Esophagus squamous epithelium (tissue), 5 donors: ENCODE measurements at regions not wholly inside any gene's neighbourhood (a gene's known extent, or its start where the extent isn't known, plus 50 kb on each side); places are given as distances from the start of the nearest gene placed in this dataset.

Source experiments
- DNase-seq: peaks from one replicate; lab custom pipeline; 2025; lab: John Stamatoyannopoulos, UW
- H3K27ac ChIP-seq, 4 donors: fragments of 200-600 bp; sonication (generic); one replicate each; pipeline ENCODE4 v1.5.1; 2016 to 2019; ENCODE audit warnings: mild to moderate bottlenecking in 1 of 4
- H3K27me3 ChIP-seq, 4 donors: fragments of 200-600 bp; sonication (generic); 1 replicate in 3 of 4; 2 replicates in 1 of 4; pipeline versions ENCODE4 v1.5.1 to v1.6.0; 2017 to 2021; ENCODE audit warnings: antibody characterized with exemption in 1 of 4
- H3K36me3 ChIP-seq, 3 donors: fragments of 200-600 bp; sonication (generic); one replicate each; pipeline ENCODE4 v1.5.1; 2016 to 2019
- H3K4me1 ChIP-seq, 3 donors: fragments of 200-600 bp; sonication (generic); one replicate each; pipeline ENCODE4 v1.5.1; 2017 to 2019
- H3K4me3 ChIP-seq, 4 donors: fragments of 200-600 bp; sonication (generic); 1 replicate in 3 of 4; 2 replicates in 1 of 4; pipeline ENCODE4 v1.5.1; 2016 to 2019; ENCODE audit warnings: mild to moderate bottlenecking in 2 of 4, moderate library complexity in 1 of 4
- H3K9me3 ChIP-seq, 3 donors: fragments of 200-600 bp; sonication (generic); one replicate each; pipeline ENCODE4 v1.5.1; 2016 to 2019
- CTCF ChIP-seq, 6 experiments: fragments of 450-650 bp in 4 of 6; fragments of 200-600 bp in 2 of 6; sonication (generic) in 2 of 6; IDR thresholded peaks; one replicate each; pipeline ENCODE4 v1.5.1; 2016 to 2019; ENCODE audit warnings: antibody characterized with exemption in 6 of 6, mild to moderate bottlenecking in 4 of 6, moderate library complexity in 4 of 6
- POLR2A ChIP-seq, 4 donors: fragments of 450-650 bp; IDR thresholded peaks; one replicate each; pipeline ENCODE4 v1.6.1; 2017; ENCODE audit warnings: antibody characterized with exemption in 4 of 4, mild to moderate bottlenecking in 4 of 4, moderate library complexity in 3 of 4
- WGBS, 2 donors: methylation state at CpG; one replicate each; pipeline ENCODE4 v1.1.5; 2018; 5-methylcytosine and 5-hydroxymethylcytosine counted together
- intact Hi-C: fragments of 100-400 bp; cut with DNase I; formaldehyde crosslinking; loops from one replicate; pipeline ENCODE4 v1.15.0; 2022
- donor health status: DM: yes; HTN: yes; CAD: no.

DNA sequence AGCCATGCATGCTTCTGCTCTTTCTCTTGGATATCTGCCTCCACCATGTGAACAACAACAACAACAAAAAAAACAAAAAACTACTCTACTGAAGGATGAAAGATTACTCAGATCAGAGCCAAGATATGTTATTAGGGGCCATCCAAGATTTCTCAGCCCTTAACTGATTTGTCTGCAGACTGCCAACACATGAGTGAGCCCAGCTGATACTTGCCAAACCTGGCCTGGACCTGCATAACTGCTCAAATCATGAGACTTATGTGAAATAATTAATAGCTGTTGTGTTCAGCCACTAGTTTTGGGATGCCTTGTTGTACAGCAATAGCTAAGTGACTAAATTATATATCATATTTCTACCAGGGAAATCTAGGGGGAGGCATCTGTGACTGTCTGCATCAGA, 334.5 kb upstream of the SORCS1 start:
- Histone ChIP-seq H3K36me3 (no peaks in the 10 kb centered on the region), H3K4me1 (no peaks in the 10 kb centered on the region), H3K27ac (no peak overlapping the region), H3K9me3 (peaks cover 0 to 17% (median 0%) of the 10 kb centered on the region in 3 donors), H3K4me3 (no peak overlapping the region), H3K27me3 (no peaks in the 10 kb centered on the region)
- TF ChIP-seq CTCF (IDR thresholded peaks at IDR 0.05) = no peak
- TF ChIP-seq POLR2A (IDR thresholded peaks at IDR 0.05) = no peak
- intact Hi-C loops = no loop called here
- no peak for DNase-seq

- Histone ChIP-seq H3K4me3 (no peak overlapping the region), H3K27ac (no peak overlapping the region), H3K4me1 (no peaks in the 10 kb centered on the region), H3K36me3 (no peaks in the 10 kb centered on the region), H3K27me3 (no peaks in the 10 kb centered on the region), H3K9me3 (peaks cover 0 to under 1% (median 0%) of the 10 kb centered on the region in 3 donors)
- WGBS, 2 donors = 51 to 60% methylated on average over 3 of the region's 3 CpGs
- TF ChIP-seq POLR2A (IDR thresholded peaks at IDR 0.05) (no peak), CTCF (IDR thresholded peaks at IDR 0.05) (no peak)
- intact Hi-C loops = no loop called here
- DNase-seq = no peak
Measured at GRCh38 chr10:107497024-107497423, 332.5 kb upstream of the SORCS1 start.

DNA sequence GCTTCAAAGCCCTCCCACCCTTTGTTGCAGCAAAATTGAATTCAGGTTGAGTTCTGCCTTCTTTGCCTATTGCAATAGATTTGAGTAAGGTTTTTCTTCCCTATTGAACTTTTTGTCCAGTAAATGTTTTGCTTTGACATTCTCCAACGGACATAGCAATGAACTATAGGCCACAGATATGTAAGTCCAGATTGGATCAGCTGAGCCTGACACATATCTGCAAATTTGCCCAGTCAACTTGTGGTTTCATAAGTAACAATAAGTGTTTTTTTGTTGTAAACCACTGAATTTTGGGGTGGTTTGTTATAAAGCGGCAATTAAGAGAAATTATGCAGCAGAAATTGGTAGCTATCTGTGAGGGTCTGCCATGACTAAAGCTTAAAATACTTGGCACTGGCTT, 332.1 kb upstream of the SORCS1 start:
- no peaks in the 10 kb centered on the region for H3K36me3 ChIP-seq
- H3K27me3 ChIP-seq = no peaks in the 10 kb centered on the region
- H3K9me3 ChIP-seq = no peaks in the 10 kb centered on the region
- WGBS, 2 donors = 42 to 69% methylated on average over 2 of the region's 2 CpGs
- DNase-seq = no peak
- H3K4me3 ChIP-seq = no peak overlapping the region
- no peak for TF ChIP-seq POLR2A (IDR thresholded peaks at IDR 0.05)
- TF ChIP-seq CTCF (IDR thresholded peaks at IDR 0.05) = no peak
- intact Hi-C loops = no loop called here
- H3K27ac ChIP-seq = no peak overlapping the region
- H3K4me1 ChIP-seq = no peaks in the 10 kb centered on the region

DNA sequence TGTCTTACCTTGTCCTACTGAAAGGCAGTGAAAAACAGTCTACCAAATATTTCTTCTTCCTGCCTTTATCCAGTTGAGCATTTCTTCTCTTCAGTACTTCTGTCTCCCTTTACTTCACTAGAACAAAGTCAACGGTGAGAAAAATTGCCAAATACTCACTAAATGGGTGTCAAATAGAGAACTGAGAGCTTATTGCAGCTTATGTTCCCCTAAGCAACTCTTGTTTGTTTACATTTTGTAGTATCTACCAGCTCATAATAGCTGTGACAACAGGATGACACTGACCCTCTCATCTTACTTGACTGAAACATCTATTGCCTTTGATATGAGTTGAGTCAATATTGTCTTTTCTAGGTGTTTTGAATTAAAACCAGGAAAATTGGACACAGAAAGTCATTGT, 327.9 kb upstream of the SORCS1 start:
- no peak for TF ChIP-seq POLR2A (IDR thresholded peaks at IDR 0.05)
- no peak for TF ChIP-seq CTCF (IDR thresholded peaks at IDR 0.05)
- intact Hi-C loops = no loop called here
- no peak overlapping the region for H3K27ac ChIP-seq
- H3K36me3 ChIP-seq = no peaks in the 10 kb centered on the region
- H3K4me3 ChIP-seq = no peak overlapping the region
- H3K4me1 ChIP-seq = no peaks in the 10 kb centered on the region
- no peaks in the 10 kb centered on the region for H3K9me3 ChIP-seq
- H3K27me3 ChIP-seq = no peaks in the 10 kb centered on the region
- WGBS, 2 donors = 38 to 41% methylated on average over 1 of the region's 1 CpG
- DNase-seq = no peak

DNA sequence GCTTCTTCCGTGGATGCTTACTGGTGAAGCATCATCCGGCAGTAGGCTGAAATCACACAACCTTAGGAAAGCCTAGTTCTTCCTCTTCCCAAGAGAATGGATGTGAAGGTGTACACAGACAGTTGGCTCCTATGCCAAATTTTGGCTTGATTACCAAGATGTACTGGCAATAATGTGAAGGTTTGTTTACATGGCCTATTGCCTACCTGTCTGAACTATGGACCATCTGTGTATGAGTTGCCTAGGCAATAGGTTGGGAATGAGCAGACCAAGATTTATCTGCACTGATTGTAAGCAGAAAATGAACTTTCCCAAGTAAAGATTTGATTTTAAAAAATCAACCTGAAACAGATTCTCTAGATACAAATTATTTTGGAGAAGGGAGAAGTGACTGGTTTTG, 325.9 kb upstream of the SORCS1 start:
- Histone ChIP-seq H3K4me1 (no peaks in the 10 kb centered on the region), H3K36me3 (no peaks in the 10 kb centered on the region), H3K27me3 (no peaks in the 10 kb centered on the region), H3K27ac (no peak overlapping the region), H3K4me3 (no peak overlapping the region), H3K9me3 (no peaks in the 10 kb centered on the region)
- no peak for TF ChIP-seq CTCF (IDR thresholded peaks at IDR 0.05)
- TF ChIP-seq POLR2A (IDR thresholded peaks at IDR 0.05) = no peak
- intact Hi-C loops = no loop called here
- no peak for DNase-seq
- WGBS, 2 donors = 63 to 96% methylated on average over 2 of the region's 2 CpGs
